ENCODE measurements at regions not wholly inside any gene's neighbourhood (a gene's known extent, or its start where the extent isn't known, plus 50 kb on each side); places are given as distances from the start of the nearest gene placed in this dataset.

GRCh38 chr2:7458066-7458465 lies 540.9 kb downstream of the RNF144A start:
- Histone ChIP-seq H3K27me3 (ENCODE audit: control insufficient read depth in 4 of 4, insufficient read depth in 4 of 4, low read length in 3 of 4) (peaks cover 0 to 4% (median 0%) of the 10 kb centered on the region in 4 donors), H3K4me3 (ENCODE audit: low read depth in 1 of 3, low read length in 3 of 3) (no peak overlapping the region), H3K9ac (ENCODE audit: low read depth in 1 of 2, low read length in 2 of 2) (no peak overlapping the region), H3K4me1 (ENCODE audit: control insufficient read depth in 4 of 4, insufficient read depth in 4 of 4, low read length in 3 of 4) (no peaks in the 10 kb centered on the region), H3K9me3 (ENCODE audit: control insufficient read depth in 4 of 4, low read length in 3 of 4) (no peaks in the 10 kb centered on the region), H3K36me3 (ENCODE audit: control insufficient read depth in 4 of 4, insufficient read depth in 3 of 4, low read depth in 1 of 4, low read length in 3 of 4) (no peaks in the 10 kb centered on the region), H3K27ac (ENCODE audit: low read depth in 1 of 2, low read length in 2 of 2) (no peak overlapping the region)
- no peak for DNase-seq (ENCODE audit: low spot score)
- 97% methylated on average over 2 of the region's 2 CpGs for WGBS
- TF ChIP-seq SP1 (IDR thresholded peaks at IDR 0.05) (no peak), YY1 (IDR thresholded peaks at IDR 0.05) (no peak), RAD21 (IDR thresholded peaks at IDR 0.05) (no peak), NR2F2 (IDR thresholded peaks at IDR 0.05) (no peak), CTCF (IDR thresholded peaks at IDR 0.05; ENCODE audit: low read depth, low read length, missing input control) (no peak)
- TF ChIP-seq, protein P1, sequence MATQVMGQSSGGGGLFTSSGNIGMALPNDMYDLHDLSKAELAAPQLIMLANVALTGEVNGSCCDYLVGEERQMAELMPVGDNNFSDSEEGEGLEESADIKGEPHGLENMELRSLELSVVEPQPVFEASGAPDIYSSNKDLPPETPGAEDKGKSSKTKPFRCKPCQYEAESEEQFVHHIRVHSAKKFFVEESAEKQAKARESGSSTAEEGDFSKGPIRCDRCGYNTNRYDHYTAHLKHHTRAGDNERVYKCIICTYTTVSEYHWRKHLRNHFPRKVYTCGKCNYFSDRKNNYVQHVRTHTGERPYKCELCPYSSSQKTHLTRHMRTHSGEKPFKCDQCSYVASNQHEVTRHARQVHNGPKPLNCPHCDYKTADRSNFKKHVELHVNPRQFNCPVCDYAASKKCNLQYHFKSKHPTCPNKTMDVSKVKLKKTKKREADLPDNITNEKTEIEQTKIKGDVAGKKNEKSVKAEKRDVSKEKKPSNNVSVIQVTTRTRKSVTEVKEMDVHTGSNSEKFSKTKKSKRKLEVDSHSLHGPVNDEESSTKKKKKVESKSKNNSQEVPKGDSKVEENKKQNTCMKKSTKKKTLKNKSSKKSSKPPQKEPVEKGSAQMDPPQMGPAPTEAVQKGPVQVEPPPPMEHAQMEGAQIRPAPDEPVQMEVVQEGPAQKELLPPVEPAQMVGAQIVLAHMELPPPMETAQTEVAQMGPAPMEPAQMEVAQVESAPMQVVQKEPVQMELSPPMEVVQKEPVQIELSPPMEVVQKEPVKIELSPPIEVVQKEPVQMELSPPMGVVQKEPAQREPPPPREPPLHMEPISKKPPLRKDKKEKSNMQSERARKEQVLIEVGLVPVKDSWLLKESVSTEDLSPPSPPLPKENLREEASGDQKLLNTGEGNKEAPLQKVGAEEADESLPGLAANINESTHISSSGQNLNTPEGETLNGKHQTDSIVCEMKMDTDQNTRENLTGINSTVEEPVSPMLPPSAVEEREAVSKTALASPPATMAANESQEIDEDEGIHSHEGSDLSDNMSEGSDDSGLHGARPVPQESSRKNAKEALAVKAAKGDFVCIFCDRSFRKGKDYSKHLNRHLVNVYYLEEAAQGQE (IDR thresholded peaks at IDR 0.05) = no peak
- TF ChIP-seq, protein P2, sequence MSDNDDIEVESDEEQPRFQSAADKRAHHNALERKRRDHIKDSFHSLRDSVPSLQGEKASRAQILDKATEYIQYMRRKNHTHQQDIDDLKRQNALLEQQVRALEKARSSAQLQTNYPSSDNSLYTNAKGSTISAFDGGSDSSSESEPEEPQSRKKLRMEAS (IDR thresholded peaks at IDR 0.05) = no peak

DNA sequence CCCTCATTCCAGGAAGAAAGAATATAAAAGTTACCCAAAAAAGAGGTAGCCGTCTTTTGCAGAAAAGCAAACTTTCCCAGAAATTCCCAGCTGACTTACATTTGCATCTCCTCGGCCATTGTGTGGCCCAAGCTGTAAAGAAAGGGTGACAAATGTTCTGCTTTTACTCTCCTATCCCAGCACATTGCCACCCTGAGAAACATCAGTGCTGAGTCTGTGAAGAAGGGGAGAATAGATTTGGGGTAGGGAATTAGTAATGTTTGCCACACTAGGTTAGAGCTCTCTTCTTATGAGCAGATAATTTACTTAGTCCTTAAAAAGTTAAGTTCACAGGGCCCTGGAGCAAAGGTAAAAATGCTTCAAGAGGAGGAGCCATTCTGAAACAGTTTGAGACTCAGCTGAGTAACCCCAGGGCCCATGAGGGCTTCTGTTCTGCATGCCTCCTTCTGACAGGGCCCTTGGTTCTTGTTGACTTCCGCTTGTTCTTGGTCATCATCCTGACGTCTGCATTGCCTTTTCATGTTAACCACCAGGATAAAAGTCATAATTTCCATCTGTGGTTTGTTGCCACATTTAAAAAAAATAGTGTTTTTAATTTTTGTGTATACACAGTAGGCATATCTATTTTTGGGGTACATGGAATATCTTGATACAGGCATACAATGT lies 550.7 kb downstream of the RNF144A start:
- no peaks in the 10 kb centered on the region for H3K36me3 ChIP-seq (ENCODE audit: control insufficient read depth in 4 of 4, insufficient read depth in 3 of 4, low read depth in 1 of 4, low read length in 3 of 4)
- no peak overlapping the region for H3K4me3 ChIP-seq (ENCODE audit: low read depth in 1 of 3, low read length in 3 of 3)
- peaks cover 0 to 4% (median 1%) of the 10 kb centered on the region in 4 donors for H3K27me3 ChIP-seq (ENCODE audit: control insufficient read depth in 4 of 4, insufficient read depth in 4 of 4, low read length in 3 of 4)
- TF ChIP-seq NR2F2 (IDR thresholded peaks at IDR 0.05) = no peak
- TF ChIP-seq, protein P3, sequence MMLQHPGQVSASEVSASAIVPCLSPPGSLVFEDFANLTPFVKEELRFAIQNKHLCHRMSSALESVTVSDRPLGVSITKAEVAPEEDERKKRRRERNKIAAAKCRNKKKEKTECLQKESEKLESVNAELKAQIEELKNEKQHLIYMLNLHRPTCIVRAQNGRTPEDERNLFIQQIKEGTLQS (IDR thresholded peaks at IDR 0.05) = no peak
- TF ChIP-seq YY1 (IDR thresholded peaks at IDR 0.05) = no peak
- TF ChIP-seq CTCF (IDR thresholded peaks at IDR 0.05; ENCODE audit: low read depth, low read length, missing input control) = no peak
- no peak for TF ChIP-seq TAF1 (conservative IDR thresholded peaks at IDR 0.05)
- TF ChIP-seq HNF4A (conservative IDR thresholded peaks at IDR 0.05) = no peak
- TF ChIP-seq RAD21 (IDR thresholded peaks at IDR 0.05) = no peak
- TF ChIP-seq FOXA1 (IDR thresholded peaks at IDR 0.05) = no peak
- TF ChIP-seq JUND (IDR thresholded peaks at IDR 0.05) = no peak
- TF ChIP-seq, protein P4, sequence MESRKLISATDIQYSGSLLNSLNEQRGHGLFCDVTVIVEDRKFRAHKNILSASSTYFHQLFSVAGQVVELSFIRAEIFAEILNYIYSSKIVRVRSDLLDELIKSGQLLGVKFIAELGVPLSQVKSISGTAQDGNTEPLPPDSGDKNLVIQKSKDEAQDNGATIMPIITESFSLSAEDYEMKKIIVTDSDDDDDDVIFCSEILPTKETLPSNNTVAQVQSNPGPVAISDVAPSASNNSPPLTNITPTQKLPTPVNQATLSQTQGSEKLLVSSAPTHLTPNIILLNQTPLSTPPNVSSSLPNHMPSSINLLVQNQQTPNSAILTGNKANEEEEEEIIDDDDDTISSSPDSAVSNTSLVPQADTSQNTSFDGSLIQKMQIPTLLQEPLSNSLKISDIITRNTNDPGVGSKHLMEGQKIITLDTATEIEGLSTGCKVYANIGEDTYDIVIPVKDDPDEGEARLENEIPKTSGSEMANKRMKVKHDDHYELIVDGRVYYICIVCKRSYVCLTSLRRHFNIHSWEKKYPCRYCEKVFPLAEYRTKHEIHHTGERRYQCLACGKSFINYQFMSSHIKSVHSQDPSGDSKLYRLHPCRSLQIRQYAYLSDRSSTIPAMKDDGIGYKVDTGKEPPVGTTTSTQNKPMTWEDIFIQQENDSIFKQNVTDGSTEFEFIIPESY (IDR thresholded peaks at IDR 0.05) = no peak
- no peak for TF ChIP-seq HNF4G (IDR thresholded peaks at IDR 0.05)
- TF ChIP-seq FOXA2 (IDR thresholded peaks at IDR 0.05) = no peak
- no peak for TF ChIP-seq SP1 (IDR thresholded peaks at IDR 0.05)
- no peak for TF ChIP-seq GABPA (IDR thresholded peaks at IDR 0.05 in 1 of 2, conservative IDR thresholded peaks at IDR 0.05 in 1 of 2)
- TF ChIP-seq EGR1 (IDR thresholded peaks at IDR 0.05; ENCODE audit: low read depth in 2 of 2) = no peak
- H3K27ac ChIP-seq (ENCODE audit: low read depth in 1 of 2, low read length in 2 of 2) = no peak overlapping the region
- H3K4me1 ChIP-seq (ENCODE audit: control insufficient read depth in 4 of 4, insufficient read depth in 4 of 4, low read length in 3 of 4) = no peaks in the 10 kb centered on the region
- 85% methylated on average over 4 of the region's 4 CpGs for WGBS
- no peak for DNase-seq (ENCODE audit: low spot score)
- no peak overlapping the region for H3K9ac ChIP-seq (ENCODE audit: low read depth in 1 of 2, low read length in 2 of 2)
- no peaks in the 10 kb centered on the region for H3K9me3 ChIP-seq (ENCODE audit: control insufficient read depth in 4 of 4, low read length in 3 of 4)
